B cell (primary cell): ENCODE measurements at regions not wholly inside any gene's neighbourhood (a gene's known extent, or its start where the extent isn't known, plus 50 kb on each side); places are given as distances from the start of the nearest gene placed in this dataset.

Experiments
- CTCF ChIP-seq: fragments of 200-600 bp; IDR thresholded peaks from one replicate; pipeline ENCODE4 v1.8.0; 2022; ENCODE audit warnings: antibody characterized with exemption, mild to moderate bottlenecking
- EZH2 ChIP-seq: IDR thresholded peaks from 2 replicates; pipeline ENCODE4 v1.6.1; 2012; ENCODE audit warnings: borderline replicate concordance, low read depth, mild to moderate bottlenecking, moderate library complexity, low read length; ENCODE audit not compliant: insufficient read depth, poor library complexity, severe bottlenecking

GRCh38 chr6:154596701-154597100 is 86.2 kb upstream of the CNKSR3 start:
- TF ChIP-seq CTCF (no peak), EZH2 (no peak)
